H9 (cell line): ENCODE measurements at regions not wholly inside any gene's neighbourhood (a gene's known extent, or its start where the extent isn't known, plus 50 kb on each side); places are given as distances from the start of the nearest gene placed in this dataset.

Experiments used
- DNase-seq: peaks from one replicate; pipeline ENCODE4 v3.0.0-alpha.2; 2017
- H2AFZ ChIP-seq: one replicate; pipeline ENCODE4 v1.6.1; 2013; ENCODE audit warnings: mild to moderate bottlenecking, low read length, control low read depth, moderate library complexity
- H2AK5ac ChIP-seq: 2 replicates; pipeline ENCODE4 v1.6.1; 2013; ENCODE audit warnings: low read length, control low read depth, mixed read lengths; ENCODE audit not compliant: insufficient read length
- H2BK120ac ChIP-seq: one replicate; pipeline ENCODE4 v1.6.1; 2013; ENCODE audit warnings: low read depth, mild to moderate bottlenecking, low read length, control low read depth, inconsistent platforms; ENCODE audit not compliant: poor library complexity, severe bottlenecking
- H2BK12ac ChIP-seq: 2 replicates; pipeline ENCODE4 v1.6.1; 2013; ENCODE audit warnings: low read length, control low read depth, mixed read lengths, low read depth; ENCODE audit not compliant: insufficient read length
- H2BK15ac ChIP-seq: 2 replicates; pipeline ENCODE4 v1.6.1; 2013; ENCODE audit warnings: low read depth, low read length, control low read depth
- H2BK20ac ChIP-seq: one replicate; pipeline ENCODE4 v1.6.1; 2013; ENCODE audit warnings: low read depth, mild to moderate bottlenecking, low read length, control low read depth, inconsistent platforms; ENCODE audit not compliant: poor library complexity, severe bottlenecking
- H2BK5ac ChIP-seq: 2 replicates; pipeline ENCODE4 v1.6.1; 2013; ENCODE audit warnings: low read length, control low read depth, mixed read lengths; ENCODE audit not compliant: insufficient read length
- H3K14ac ChIP-seq: 2 replicates; pipeline ENCODE4 v1.6.1; 2013; ENCODE audit warnings: low read length, control low read depth; ENCODE audit not compliant: insufficient read depth
- H3K18ac ChIP-seq: 2 replicates; pipeline ENCODE4 v1.6.1; 2013; ENCODE audit warnings: low read depth, mild to moderate bottlenecking, mixed read lengths, low read length, control low read depth; ENCODE audit not compliant: insufficient read length
- H3K23ac ChIP-seq: 2 replicates; pipeline ENCODE4 v1.6.1; 2013; ENCODE audit warnings: low read length, control low read depth, mixed read lengths, low read depth; ENCODE audit not compliant: insufficient read length
- H3K23me2 ChIP-seq: 2 replicates; pipeline ENCODE4 v1.6.1; 2013; ENCODE audit warnings: low read depth, mild to moderate bottlenecking, mixed read lengths, low read length, control low read depth; ENCODE audit not compliant: insufficient read length, poor library complexity, severe bottlenecking
- H3K27ac ChIP-seq: 2 replicates; pipeline ENCODE4 v1.5.1; 2013; ENCODE audit warnings: low read length, control low read depth, mixed read lengths, low read depth; ENCODE audit not compliant: insufficient read length
- H3K27me3 ChIP-seq: 2 replicates; pipeline ENCODE4 v1.6.1; 2013; ENCODE audit warnings: low read length, control low read depth, inconsistent platforms; ENCODE audit not compliant: insufficient read depth
- H3K4ac ChIP-seq: 2 replicates; pipeline ENCODE4 v1.6.1; 2013; ENCODE audit warnings: low read depth, mild to moderate bottlenecking, control low read depth, inconsistent platforms, low read length, moderate library complexity
- H3K4me1 ChIP-seq: 2 replicates; pipeline ENCODE4 v1.6.1; 2013; ENCODE audit warnings: low read length, control low read depth, inconsistent platforms; ENCODE audit not compliant: insufficient read depth
- H3K4me2 ChIP-seq: 2 replicates; pipeline ENCODE4 v1.6.1; 2013; ENCODE audit warnings: low read length, control low read depth, mixed read lengths; ENCODE audit not compliant: insufficient read length, insufficient read depth
- H3K56ac ChIP-seq: 2 replicates; pipeline ENCODE4 v1.6.1; 2013; ENCODE audit warnings: low read depth, mild to moderate bottlenecking, mixed read lengths, low read length, control low read depth; ENCODE audit not compliant: insufficient read length
- H3K79me1 ChIP-seq: 2 replicates; pipeline ENCODE4 v1.6.1; 2013; ENCODE audit warnings: low read depth, mild to moderate bottlenecking, moderate library complexity, low read length, control low read depth, inconsistent platforms; ENCODE audit not compliant: insufficient read depth, poor library complexity, severe bottlenecking
- H3K79me2 ChIP-seq: 2 replicates; pipeline ENCODE4 v1.6.1; 2013; ENCODE audit warnings: low read length, control low read depth, inconsistent platforms; ENCODE audit not compliant: insufficient read depth
- H3K9ac ChIP-seq: 2 replicates; pipeline ENCODE4 v1.6.1; 2013; ENCODE audit warnings: low read length, control low read depth, mixed read lengths; ENCODE audit not compliant: insufficient read length; ENCODE audit errors: extremely low read depth
- H3K9me3 ChIP-seq: one replicate; pipeline ENCODE4 v1.6.1; 2013; ENCODE audit warnings: low read depth, low read length, inconsistent platforms; ENCODE audit not compliant: control insufficient read depth
- H3T11ph ChIP-seq: one replicate; pipeline ENCODE4 v1.6.1; 2013; ENCODE audit warnings: mild to moderate bottlenecking, low read length, control low read depth, inconsistent platforms
- H4K20me1 ChIP-seq: one replicate; pipeline ENCODE4 v1.6.1; 2013; ENCODE audit not compliant: control insufficient read depth, insufficient read length, insufficient read depth
- H4K5ac ChIP-seq: 2 replicates; pipeline ENCODE4 v1.6.1; 2013; ENCODE audit warnings: low read depth, mild to moderate bottlenecking, mixed read lengths, low read length, control low read depth; ENCODE audit not compliant: insufficient read length
- H4K8ac ChIP-seq: replicated peaks from 2 replicates; pipeline ENCODE4 v1.6.1; 2013; ENCODE audit warnings: low read length, control low read depth, mixed read lengths, low read depth; ENCODE audit not compliant: insufficient read length
- H4K91ac ChIP-seq: 2 replicates; pipeline ENCODE4 v1.6.1; 2013; ENCODE audit warnings: low read depth, mild to moderate bottlenecking, moderate library complexity, mixed read lengths, low read length, control low read depth; ENCODE audit not compliant: insufficient read length
- H3K27ac Mint-ChIP-seq, 3 experiments: 2 replicates in 2 of 3; 3 replicates in 1 of 3; pipeline ENCODE4 v1.8.0; 2020 to 2021; ENCODE audit warnings: mixed read lengths in 3 of 3, mild to moderate bottlenecking in 1 of 3, moderate library complexity in 1 of 3
- H3K27me3 Mint-ChIP-seq: 2 replicates; pipeline ENCODE4 v1.8.0; 2021; ENCODE audit warnings: low read depth, mild to moderate bottlenecking, moderate library complexity, mixed read lengths
- H3K36me3 Mint-ChIP-seq, 3 experiments: 2 replicates in 2 of 3; 3 replicates in 1 of 3; pipeline ENCODE4 v1.8.0; 2020 to 2021; ENCODE audit warnings: low read depth in 3 of 3, mixed read lengths in 3 of 3; ENCODE audit not compliant: insufficient read depth in 1 of 3
- H3K4me1 Mint-ChIP-seq, 2 experiments: 2 replicates each; pipeline ENCODE4 v1.8.0; 2020; ENCODE audit warnings: mixed read lengths in 2 of 2
- H3K4me3 Mint-ChIP-seq, 2 experiments: 2 replicates in 1 of 2; 3 replicates in 1 of 2; pipeline ENCODE4 v1.8.0; 2020 to 2021; ENCODE audit warnings: mild to moderate bottlenecking in 2 of 2, mixed read lengths in 2 of 2, moderate library complexity in 1 of 2
- H3K9me3 Mint-ChIP-seq, 2 experiments: 2 replicates in 1 of 2; 3 replicates in 1 of 2; pipeline ENCODE4 v1.8.0; 2020; ENCODE audit warnings: mild to moderate bottlenecking in 2 of 2, mixed read lengths in 2 of 2, moderate library complexity in 1 of 2
- CTCF ChIP-seq: fragments of 200-600 bp; sonication (generic); conservative IDR thresholded peaks from 3 replicates; pipeline ENCODE4 v1.8.0; 2021; ENCODE audit warnings: antibody characterized with exemption, mild to moderate bottlenecking
- WGBS: extraction: QIAGEN DNeasy Blood & Tissue Kit; methylation state at CpG from one replicate; pipeline ENCODE4 v1.1.7; 2013; ENCODE audit warnings: missing lambda C conversion rate, low lambda C conversion rate, mixed read lengths; ENCODE audit not compliant: insufficient read length; ENCODE audit errors: extremely low coverage; 5-methylcytosine and 5-hydroxymethylcytosine counted together

GRCh38 chr4:104630272-104630671 is 135.6 kb upstream of the CXXC4 start:
- Mint-ChIP-seq H3K4me1 (no peaks in the 10 kb centered on the region; a peak in 1 of 4 replicates), H3K4me3 (no peak overlapping the region), H3K9me3 (peaks cover 0 to 4% of the 10 kb centered on the region in 2 experiments; a peak in 1 of 5 replicates), H3K27ac (no peak overlapping the region), H3K27me3 (no peaks in the 10 kb centered on the region), H3K36me3 (no peaks in the 10 kb centered on the region)
- H2BK5ac ChIP-seq = no peak overlapping the region
- H3K4me2 ChIP-seq = no peak overlapping the region
- no peak overlapping the region for H3K4ac ChIP-seq
- WGBS = no CpG with 5 or more reads among the region's 1 CpG
- DNase-seq = no peak
- no peaks in the 10 kb centered on the region for H3K9me3 ChIP-seq
- no peak overlapping the region for H2AK5ac ChIP-seq
- H3K18ac ChIP-seq = no peak overlapping the region
- H4K91ac ChIP-seq = no peak overlapping the region
- H2BK15ac ChIP-seq = no peak overlapping the region
- H3K23me2 ChIP-seq = no peaks in the 10 kb centered on the region
- H4K5ac ChIP-seq = no peak overlapping the region
- no peaks in the 10 kb centered on the region for H3K27me3 ChIP-seq
- H4K8ac ChIP-seq = no peak overlapping the region
- H3K9ac ChIP-seq = no peak overlapping the region
- no peaks in the 10 kb centered on the region for H3K79me2 ChIP-seq
- no peak overlapping the region for H3T11ph ChIP-seq
- no peak overlapping the region for H2BK12ac ChIP-seq
- H3K14ac ChIP-seq = no peak overlapping the region
- H2BK20ac ChIP-seq = no peak overlapping the region
- no peak for TF ChIP-seq CTCF
- H3K4me1 ChIP-seq = no peaks in the 10 kb centered on the region
- no peak overlapping the region for H2AFZ ChIP-seq
- no peak overlapping the region for H2BK120ac ChIP-seq
- H3K56ac ChIP-seq = no peak overlapping the region
- no peak overlapping the region for H3K23ac ChIP-seq
- no peak overlapping the region for H3K27ac ChIP-seq
- no peaks in the 10 kb centered on the region for H3K79me1 ChIP-seq
- H4K20me1 ChIP-seq = no peaks in the 10 kb centered on the region
